ENCODE measurements at regions not wholly inside any gene's neighbourhood (a gene's known extent, or its start where the extent isn't known, plus 50 kb on each side); places are given as distances from the start of the nearest gene placed in this dataset.

DNA sequence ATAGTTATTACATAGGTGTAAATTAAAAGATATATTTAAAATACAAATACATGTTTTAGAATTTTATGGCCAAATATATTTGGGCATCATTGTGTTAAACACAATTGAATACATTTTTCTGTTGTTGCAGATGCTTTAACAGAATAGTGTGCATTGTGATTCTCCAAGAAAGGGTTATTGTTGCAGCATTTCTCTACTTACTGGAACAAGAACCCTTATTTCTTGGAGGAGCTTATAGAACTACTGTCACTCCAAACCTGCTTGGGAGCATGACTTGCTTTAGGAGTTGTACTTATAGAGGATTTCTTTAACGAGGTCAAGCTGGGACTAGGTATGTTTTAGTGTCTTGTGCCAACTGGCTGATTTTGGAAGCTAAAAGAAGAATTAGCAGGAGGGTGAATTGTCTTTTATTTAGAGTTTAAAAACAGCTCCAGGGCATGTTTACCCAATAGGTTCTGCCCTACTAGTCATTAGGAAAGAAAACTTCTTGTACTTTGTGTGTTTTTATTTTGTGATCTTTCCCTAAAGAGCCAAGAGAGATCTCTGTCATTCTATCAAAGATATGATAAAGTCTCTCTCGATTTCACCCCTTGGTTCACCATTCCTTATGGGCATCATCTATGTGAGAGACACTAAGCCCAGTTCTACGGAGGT is 279.8 kb upstream of the SALL1 start:
- TF ChIP-seq ESRRG (CRISPR knock-in tag; IDR thresholded peaks at IDR 0.05) (no peak), SNAI2 (CRISPR knock-in tag; IDR thresholded peaks at IDR 0.05) (no peak), OSR1 (CRISPR knock-in tag; IDR thresholded peaks at IDR 0.05) (no peak), ISL1 (CRISPR knock-in tag; IDR thresholded peaks at IDR 0.05) (no peak), ZFP3 (CRISPR knock-in tag; IDR thresholded peaks at IDR 0.05) (no peak), ZC3H10 (CRISPR knock-in tag; IDR thresholded peaks at IDR 0.05) (no peak), RARB (CRISPR knock-in tag; IDR thresholded peaks at IDR 0.05) (no peak)
- TF ChIP-seq, protein P1, sequence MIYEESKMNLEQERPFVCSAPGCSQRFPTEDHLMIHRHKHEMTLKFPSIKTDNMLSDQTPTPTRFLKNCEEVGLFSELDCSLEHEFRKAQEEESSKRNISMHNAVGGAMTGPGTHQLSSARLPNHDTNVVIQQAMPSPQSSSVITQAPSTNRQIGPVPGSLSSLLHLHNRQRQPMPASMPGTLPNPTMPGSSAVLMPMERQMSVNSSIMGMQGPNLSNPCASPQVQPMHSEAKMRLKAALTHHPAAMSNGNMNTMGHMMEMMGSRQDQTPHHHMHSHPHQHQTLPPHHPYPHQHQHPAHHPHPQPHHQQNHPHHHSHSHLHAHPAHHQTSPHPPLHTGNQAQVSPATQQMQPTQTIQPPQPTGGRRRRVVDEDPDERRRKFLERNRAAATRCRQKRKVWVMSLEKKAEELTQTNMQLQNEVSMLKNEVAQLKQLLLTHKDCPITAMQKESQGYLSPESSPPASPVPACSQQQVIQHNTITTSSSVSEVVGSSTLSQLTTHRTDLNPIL (CRISPR knock-in tag; IDR thresholded peaks at IDR 0.05; ENCODE audit: low read depth): no peak
- TF ChIP-seq, protein P2, sequence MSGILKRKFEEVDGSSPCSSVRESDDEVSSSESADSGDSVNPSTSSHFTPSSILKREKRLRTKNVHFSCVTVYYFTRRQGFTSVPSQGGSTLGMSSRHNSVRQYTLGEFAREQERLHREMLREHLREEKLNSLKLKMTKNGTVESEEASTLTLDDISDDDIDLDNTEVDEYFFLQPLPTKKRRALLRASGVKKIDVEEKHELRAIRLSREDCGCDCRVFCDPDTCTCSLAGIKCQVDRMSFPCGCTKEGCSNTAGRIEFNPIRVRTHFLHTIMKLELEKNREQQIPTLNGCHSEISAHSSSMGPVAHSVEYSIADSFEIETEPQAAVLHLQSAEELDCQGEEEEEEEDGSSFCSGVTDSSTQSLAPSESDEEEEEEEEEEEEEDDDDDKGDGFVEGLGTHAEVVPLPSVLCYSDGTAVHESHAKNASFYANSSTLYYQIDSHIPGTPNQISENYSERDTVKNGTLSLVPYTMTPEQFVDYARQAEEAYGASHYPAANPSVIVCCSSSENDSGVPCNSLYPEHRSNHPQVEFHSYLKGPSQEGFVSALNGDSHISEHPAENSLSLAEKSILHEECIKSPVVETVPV (CRISPR knock-in tag; IDR thresholded peaks at IDR 0.05): no peak
- TF ChIP-seq, protein P3, sequence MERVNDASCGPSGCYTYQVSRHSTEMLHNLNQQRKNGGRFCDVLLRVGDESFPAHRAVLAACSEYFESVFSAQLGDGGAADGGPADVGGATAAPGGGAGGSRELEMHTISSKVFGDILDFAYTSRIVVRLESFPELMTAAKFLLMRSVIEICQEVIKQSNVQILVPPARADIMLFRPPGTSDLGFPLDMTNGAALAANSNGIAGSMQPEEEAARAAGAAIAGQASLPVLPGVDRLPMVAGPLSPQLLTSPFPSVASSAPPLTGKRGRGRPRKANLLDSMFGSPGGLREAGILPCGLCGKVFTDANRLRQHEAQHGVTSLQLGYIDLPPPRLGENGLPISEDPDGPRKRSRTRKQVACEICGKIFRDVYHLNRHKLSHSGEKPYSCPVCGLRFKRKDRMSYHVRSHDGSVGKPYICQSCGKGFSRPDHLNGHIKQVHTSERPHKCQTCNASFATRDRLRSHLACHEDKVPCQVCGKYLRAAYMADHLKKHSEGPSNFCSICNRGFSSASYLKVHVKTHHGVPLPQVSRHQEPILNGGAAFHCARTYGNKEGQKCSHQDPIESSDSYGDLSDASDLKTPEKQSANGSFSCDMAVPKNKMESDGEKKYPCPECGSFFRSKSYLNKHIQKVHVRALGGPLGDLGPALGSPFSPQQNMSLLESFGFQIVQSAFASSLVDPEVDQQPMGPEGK (CRISPR knock-in tag; IDR thresholded peaks at IDR 0.05; ENCODE audit: borderline replicate concordance): no peak
